NCI-H1105 treated with DMSO at 0.1 percent for 48 hours (cell line): ENCODE measurements at regions not wholly inside any gene's neighbourhood (a gene's known extent, or its start where the extent isn't known, plus 50 kb on each side); places are given as distances from the start of the nearest gene placed in this dataset.
A peak's percentile ranks its signal among the peaks of the same experiment; 100 is the strongest.
"Not testable (repeated sequence)": the region's sequence is repeated elsewhere in the genome, so short reads cannot be mapped to it uniquely, and the experiment has no call there.

Experiments
- DNase-seq: peaks from one replicate; lab custom pipeline; 2025; lab: John Stamatoyannopoulos, UW

- DNase-seq: no peak
These were observed 128.9 kb downstream of the TMEM200A start for GRCh38 chr6:130494729-130495128.

GRCh38 chr6:130500693-130501092 lies 134.9 kb downstream of the TMEM200A start:
- DNase-seq: no peak

- DNase-seq: no peak
These were observed 137.3 kb downstream of the TMEM200A start for GRCh38 chr6:130503146-130503545.

- no peak for DNase-seq
These were observed 140.2 kb downstream of the TMEM200A start for GRCh38 chr6:130505808-130506598.

GRCh38 chr6:130507005-130507665 lies 141.3 kb downstream of the TMEM200A start:
- not testable (repeated sequence) for DNase-seq

- no peak for DNase-seq
These were observed 141.8 kb downstream of the TMEM200A start for GRCh38 chr6:130507666-130508028.

GRCh38 chr6:130513770-130514169 lies 148.0 kb downstream of the TMEM200A start:
- DNase-seq: peak; percentile 32

- no peak for DNase-seq
These were observed 148.9 kb downstream of the TMEM200A start for GRCh38 chr6:130514712-130515111.

- DNase-seq: no peak
These were observed 149.5 kb downstream of the TMEM200A start for GRCh38 chr6:130515306-130515705.

- DNase-seq: no peak
These were observed 150.8 kb downstream of the TMEM200A start for GRCh38 chr6:130516604-130517003.

GRCh38 chr6:130517444-130517931 lies 151.7 kb downstream of the TMEM200A start:
- peak; percentile 53 for DNase-seq

GRCh38 chr6:130518588-130518987 lies 152.8 kb downstream of the TMEM200A start:
- no peak for DNase-seq

- DNase-seq: no peak
These were observed 154.4 kb downstream of the TMEM200A start for GRCh38 chr6:130520221-130520620.

GRCh38 chr6:130520801-130521200 lies 155.0 kb downstream of the TMEM200A start:
- DNase-seq: no peak

GRCh38 chr6:130524552-130524951 lies 158.7 kb downstream of the TMEM200A start:
- no peak for DNase-seq

- no peak for DNase-seq
These were observed 159.6 kb downstream of the TMEM200A start for GRCh38 chr6:130525408-130525807.

- no peak for DNase-seq
These were observed 160.6 kb downstream of the TMEM200A start for GRCh38 chr6:130526466-130526865.

GRCh38 chr6:130527173-130527572 lies 161.4 kb downstream of the TMEM200A start:
- no peak for DNase-seq

GRCh38 chr6:130529569-130530149 lies 163.8 kb downstream of the TMEM200A start:
- DNase-seq: no peak

GRCh38 chr6:130534627-130535026 lies 168.8 kb downstream of the TMEM200A start:
- DNase-seq: no peak

- no peak for DNase-seq
These were observed 169.4 kb downstream of the TMEM200A start for GRCh38 chr6:130535242-130535641.

GRCh38 chr6:130537447-130537846 lies 171.6 kb downstream of the TMEM200A start:
- no peak for DNase-seq

- no peak for DNase-seq
These were observed 181.9 kb downstream of the TMEM200A start for GRCh38 chr6:130547723-130548122.
